Stimulated activated CD8-positive, alpha-beta memory T cell treated with anti-CD3 and anti-CD28 coated beads, Interleukin-12 subunit alpha, Interleukin-12 subunit beta, amount 100 ng/mL, for 1 hour (primary cell): ENCODE measurements at regions not wholly inside any gene's neighbourhood (a gene's known extent, or its start where the extent isn't known, plus 50 kb on each side); places are given as distances from the start of the nearest gene placed in this dataset.

Source experiments
- DNase-seq: peaks from one replicate; pipeline ENCODE4 v3.0.0-alpha.2; 2020; ENCODE audit warnings: low read depth

DNA sequence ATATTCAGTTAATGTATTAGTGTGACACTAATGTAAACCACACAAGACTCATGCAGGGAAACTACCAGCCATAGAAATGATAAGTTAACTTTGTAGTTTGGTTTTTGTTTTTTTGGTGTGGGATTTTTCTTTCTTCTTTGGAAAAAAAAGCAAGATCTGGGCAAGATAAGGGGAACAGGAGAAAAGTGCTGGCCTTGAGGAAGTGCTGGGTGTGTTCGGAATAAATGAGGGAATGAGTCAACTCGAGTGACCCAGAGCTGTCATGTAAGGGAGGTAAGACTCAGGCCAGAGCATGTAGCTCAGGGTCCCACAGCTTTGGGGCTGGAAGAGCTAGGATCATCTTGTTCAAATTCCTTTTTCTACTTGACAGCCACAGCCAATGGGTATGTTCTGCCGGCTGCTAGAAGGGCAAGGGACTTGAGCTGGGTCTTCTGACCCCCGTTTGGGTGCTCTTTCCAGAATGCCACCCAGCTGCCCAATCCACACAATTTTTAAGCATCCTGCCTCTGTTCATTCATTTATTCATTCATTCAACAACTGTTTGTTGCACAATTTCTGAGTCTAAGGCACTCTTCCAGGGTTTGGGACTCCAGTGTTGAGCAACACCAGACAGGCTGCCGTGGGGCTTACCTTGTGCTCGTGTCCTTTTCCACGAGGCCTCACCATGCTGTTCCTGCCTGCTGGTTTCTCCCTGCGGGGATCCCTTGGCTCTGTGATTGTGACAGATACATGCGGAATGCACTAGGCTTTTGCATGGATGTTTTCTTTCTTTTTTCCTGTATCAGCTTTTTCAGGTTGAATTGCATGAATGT, 54.5 kb downstream of the CLDN34 start:
- no peak for DNase-seq

DNA sequence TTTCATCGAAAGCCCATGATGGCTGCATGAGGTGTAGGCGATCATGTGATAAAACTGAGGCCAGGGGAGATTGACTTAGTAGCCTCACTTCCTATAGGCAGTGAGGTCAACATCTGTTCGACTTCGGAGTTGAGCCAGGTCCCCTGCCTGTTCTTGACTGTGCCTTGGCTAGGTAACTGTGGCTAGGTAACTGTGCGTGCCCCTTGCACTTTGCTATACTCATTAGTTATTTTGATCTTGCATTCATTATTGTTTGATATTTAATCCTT, 55.0 kb downstream of the CLDN34 start:
- no peak for DNase-seq

DNA sequence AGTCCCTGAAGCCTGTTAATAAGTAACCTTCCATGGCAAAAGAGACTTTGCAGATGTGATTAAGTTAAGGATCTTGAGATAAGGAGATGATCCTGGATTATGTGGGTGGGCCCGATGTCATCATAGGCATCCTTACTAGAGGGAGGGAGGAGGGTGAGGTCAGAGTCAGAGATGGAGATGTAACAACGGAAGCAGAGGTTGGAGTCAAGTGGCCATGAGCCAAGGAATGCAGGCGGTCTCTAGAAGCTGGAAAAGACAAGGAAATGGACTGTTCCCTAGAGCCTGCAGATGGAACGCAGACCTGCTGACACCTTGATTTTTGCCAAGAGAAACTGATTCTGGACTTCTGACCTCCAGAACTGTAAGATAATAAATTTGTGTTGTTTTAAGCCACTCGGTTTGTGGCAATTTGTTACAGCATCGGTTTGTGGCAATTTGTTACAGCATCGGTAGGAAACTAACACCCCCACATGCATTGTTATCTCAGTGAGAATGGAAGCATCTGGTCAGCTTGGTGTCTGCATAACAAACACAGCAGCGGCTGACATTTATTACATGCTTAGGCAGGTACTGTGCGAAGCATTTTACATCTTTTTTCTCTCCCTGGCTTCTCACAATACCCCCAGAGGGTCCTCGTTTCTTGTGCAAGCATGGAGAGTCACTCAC, 55.6 kb downstream of the CLDN34 start:
- no peak for DNase-seq

DNA sequence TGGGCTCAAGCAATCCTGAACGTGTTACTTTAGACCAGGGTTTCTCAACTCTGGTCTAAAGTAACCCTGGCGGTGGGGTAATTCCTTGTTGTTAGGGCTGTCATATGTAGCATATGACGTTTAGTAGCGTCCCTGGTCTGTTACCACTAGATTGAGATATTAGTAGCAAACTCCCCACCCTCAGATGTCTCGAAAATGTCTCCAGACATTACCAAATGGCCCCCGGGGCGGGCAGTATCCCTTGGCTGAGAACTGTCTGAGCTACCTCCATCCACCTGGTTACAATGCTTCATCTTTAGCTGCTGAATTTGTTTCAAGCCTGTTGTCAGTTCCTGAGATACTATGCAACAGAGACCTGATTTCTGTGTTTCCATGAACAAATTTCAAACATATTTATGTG, 56.7 kb downstream of the CLDN34 start:
- DNase-seq = no peak

DNA sequence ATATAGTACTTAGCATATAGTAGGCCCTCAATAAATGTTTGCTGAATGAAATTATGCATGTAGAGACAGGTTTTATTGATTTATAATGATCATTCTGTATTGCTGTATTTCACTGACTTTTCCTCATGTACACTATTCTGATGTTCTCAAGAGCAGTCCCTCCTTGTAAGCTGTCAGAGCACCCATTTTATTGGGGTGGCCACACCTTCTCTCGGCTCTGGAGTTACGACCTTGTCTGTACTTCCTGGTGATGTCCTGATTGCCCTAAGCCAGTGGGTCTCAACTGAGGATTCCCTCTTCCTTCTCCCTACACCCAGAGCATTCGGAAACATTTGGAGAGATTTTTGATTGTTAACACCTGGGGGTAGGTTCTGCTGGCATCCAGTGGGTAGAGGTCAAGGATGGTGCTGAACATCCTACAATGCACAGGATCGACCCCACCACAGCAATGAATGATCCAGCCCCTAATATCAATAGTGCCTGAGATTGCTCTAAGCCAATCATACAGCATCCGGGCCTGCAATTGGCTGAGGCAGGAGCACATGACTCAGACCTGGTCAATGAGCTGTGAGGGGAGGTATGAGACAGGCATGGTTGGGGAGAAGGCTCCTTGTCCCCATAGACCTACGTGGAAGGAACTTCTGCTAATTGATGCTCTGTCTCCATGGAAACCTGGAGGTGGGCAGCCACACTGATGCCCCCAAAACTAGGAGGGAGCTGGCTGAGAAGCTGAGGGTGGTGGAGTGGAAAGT, 58.8 kb downstream of the CLDN34 start:
- no peak for DNase-seq

DNA sequence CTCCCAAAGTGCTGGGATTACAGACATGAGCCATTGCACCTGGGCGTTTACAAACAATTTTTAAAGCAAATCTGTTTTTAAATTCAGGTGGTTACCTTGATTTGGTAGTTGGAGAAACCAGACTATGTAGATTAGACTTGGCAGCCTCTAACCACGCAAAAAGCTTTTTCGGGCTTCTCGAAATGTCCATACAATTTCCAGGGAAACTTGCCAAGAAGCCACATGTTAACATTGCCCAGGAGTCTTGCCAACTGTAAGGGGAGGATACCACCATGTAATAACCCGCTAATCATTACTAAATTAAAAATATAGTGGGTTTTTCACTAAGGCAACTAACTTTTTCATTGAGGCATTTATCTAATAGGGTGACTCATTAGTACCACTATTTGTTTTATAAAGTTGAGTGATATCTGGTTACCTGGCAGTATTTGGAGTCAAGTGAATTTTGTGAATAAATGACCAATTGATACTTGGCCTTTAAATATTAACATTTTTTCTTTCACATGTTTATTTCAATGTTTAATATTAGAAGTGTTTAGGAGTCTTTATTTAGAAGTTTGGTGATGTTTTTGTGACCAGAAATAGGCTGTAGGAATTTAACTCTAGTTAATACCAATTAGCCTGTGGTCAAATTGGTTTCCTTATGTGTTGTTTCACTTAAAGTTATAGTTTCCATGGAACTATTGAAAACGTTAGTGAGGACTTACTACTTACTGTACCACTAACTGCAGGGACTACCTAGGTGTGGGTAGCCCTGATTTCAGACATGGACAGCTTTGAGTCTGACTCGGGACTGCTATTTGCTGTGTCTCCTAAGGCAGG, 61.3 kb downstream of the CLDN34 start:
- no peak for DNase-seq

DNA sequence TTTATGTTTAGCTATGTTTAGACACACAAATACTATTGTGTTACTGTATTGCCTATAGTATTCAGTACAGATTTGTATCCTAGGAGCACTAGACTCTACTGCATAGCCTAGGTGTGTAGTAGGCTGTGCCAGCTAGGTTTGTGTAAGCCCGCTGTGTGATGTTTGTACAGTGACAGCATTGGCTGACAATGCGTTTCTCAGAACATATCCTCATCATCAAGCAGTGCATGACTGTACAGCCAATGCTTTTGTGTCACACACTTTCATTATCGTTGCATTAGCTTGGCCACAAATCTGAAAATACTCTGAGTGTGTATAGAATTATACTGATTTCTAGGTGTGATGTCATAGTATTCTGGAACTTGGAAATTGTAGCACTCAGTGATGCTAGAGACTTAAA, 63.4 kb downstream of the CLDN34 start:
- no peak for DNase-seq

DNA sequence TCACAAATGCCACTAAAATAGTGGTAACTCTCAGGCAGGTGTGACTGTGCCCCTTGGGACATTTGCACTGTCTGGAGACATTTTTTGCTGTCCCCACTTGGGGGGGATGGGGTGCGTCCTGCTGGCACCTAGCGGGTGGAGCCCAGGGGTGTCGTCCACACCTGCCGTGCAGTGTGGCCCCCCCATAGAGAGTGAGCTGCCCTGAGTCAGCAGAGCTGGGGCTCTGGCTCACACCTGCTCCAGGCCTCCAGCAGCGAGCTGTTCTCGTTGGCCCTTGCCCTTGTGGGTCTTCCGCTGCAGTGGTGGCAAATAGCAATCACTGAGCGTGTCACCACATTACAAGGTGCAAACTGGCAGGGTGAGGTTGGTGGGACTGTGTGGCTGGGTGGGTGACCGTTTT, 64.6 kb downstream of the CLDN34 start:
- no peak for DNase-seq

DNA sequence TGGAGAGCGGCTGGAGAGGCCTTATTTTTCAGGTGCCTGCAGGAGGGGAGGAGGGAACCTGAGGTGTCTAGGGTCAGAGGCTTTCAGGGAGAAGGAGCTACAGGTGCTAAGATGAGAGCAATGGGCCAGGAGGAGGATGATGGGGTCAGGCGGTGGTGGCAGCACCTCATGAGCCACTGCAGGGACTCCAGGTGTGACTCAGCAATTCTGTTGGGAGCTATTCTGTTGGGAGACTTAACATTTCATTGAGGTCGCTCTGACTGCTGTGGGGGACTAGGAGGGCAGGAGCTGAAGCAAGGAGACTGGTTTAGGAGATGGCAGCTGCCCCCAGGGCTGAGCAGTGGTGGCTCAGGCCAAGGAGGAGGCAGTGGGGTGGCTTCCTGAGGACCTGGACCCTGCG, 65.0 kb downstream of the CLDN34 start:
- DNase-seq = no peak

DNA sequence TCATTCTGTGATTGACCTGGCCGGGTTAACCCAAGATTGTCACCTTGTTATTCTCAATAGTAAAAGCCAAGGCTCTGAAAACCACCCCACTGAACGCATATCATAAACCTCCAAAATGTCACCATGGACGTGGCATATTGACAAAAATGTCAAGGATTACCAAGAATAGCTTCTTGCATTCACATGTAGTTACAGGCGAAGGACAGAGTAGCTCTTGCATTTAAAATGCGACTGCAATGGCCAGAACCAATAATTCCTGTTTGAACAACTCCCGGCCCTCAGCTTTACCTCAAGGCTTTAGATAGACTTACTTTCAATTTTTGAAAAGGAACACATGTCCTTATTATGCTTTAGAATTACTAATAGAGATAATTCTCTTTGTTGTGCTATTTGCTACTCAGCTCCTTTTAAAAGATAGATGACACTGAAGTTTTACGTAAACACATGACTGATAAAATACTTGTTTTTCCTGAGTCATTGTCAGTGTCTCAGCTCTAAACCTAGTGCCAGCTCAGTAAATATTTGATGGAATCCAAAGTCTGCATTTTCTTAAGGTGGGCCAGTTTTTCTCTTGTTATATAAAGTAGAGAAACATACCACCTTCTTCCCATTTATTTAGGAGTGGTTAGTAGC, 66.3 kb downstream of the CLDN34 start:
- DNase-seq = no peak

DNA sequence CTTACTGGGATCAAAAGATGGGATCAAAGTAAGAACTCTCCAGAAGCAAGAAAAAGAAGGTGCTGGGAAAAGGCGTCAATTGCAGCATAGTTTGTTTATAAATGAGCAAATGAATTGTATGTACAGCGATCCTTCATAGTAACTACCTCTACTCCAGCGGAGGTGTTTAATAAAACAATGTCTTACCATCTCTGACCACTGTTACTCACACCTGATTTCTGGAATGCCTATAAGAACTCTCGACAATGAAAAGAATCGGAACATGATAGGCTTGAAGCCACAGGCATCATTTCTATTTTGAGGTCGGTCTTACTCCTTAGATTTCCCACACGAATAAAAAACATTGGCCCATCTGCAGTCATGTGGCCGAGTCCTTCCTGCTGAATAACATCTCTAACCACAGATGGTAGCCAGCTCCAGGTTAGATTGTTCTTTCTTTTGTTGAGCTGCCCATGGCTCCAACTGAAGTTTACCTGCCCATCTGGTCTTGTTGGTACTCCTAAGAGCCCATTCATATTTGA, 67.6 kb downstream of the CLDN34 start:
- DNase-seq = no peak

DNA sequence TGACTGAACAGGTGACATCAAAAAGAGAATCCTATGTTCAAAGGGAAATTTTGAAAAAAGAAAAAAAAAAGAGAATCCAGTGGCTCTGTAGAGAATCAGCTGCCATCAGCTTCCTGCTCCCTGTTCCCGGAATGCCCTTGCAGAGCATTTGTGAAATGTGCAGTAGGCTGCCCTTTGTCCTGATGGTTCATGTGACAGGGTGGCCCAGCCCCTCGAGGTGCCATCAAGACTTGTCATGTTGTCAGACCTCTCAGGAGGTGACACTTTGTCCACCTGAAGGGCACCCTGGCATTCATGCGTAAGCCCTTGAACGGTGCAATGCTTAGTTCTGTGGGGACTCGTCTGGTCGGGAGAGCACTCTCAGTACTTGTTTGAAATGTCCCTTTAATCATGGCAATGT, 71.4 kb downstream of the CLDN34 start:
- DNase-seq = no peak

DNA sequence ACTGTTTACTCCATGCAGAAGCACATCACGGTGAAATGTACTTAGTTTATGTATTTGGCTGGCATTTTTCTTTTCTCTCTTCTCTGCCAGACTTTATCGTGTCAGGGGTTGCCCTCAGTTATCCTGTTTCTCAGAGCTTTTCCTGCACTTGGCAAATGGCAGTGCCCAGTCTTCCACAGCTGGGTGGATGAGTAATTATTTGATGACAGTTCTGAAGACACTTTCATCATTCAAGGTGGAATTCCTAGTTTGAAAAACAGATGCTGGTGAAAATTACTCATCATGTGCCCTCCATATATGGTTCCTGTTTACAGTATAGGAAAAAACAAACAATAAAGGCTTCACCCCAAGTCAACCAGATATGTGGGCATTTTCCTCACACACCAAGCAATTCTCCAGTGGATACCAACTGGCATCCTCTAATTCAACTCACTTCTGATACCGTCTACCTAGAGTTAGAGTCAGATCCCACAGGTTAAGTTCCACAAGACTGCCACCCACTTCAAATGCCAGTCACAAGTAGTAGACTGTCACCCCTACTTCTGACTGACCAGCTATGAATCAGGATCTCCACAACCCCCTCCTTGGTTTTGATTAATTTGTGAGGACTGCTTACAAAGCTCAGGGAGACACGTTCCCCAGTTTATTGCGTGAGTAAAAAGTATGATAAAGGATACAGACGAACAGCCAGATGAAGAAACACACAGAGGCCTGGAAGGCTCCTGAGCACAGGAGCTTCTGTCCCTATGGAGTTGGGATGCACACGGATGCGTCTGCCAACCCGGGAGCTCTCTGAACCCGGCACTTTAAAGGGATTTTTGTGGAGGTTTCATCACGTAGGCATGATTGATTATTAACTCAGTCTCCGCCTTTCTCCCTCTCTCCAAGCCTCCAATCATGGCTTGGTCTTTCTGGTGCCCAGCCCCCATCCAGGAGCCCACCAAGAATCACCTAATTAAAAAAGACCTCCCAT, 72.9 kb downstream of the CLDN34 start:
- DNase-seq = no peak

DNA sequence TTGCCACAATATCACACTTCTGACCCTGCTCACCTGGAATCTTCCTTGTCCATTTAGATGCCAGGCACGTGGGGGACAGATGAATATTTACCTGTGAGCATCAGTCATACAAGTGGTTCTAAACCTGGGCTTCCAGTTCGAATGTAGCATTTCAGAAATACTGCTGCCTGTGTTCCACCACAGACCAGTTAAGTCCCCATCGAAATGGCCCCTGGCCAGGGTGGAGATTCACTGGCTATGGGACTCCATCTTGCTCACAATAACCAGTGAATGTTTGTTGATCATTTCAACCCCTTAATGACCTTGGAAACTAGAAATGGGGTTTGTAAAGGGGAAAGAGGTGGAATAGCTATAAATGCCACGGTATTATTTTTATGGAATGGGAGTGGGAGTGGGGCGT, 73.8 kb downstream of the CLDN34 start:
- no peak for DNase-seq

DNA sequence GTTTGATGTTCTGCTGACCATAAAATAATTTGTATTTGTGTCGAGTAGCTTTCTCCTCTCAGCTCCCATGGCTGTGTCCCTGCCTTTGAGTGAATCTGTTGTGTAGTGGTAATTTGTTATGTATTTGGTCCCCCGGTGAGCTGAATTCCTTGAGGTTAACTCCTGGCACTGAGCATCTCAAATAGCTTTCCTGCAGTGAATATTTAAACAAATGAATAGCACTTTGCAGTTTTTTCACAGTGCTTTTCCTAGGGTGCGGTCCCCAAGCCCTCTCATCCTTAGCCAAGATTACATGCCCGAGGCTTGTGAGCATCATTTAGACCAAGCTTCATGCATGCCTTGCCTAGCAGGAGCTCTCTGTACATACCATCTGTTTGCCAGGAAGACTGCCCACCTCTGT, 74.2 kb downstream of the CLDN34 start:
- no peak for DNase-seq

DNA sequence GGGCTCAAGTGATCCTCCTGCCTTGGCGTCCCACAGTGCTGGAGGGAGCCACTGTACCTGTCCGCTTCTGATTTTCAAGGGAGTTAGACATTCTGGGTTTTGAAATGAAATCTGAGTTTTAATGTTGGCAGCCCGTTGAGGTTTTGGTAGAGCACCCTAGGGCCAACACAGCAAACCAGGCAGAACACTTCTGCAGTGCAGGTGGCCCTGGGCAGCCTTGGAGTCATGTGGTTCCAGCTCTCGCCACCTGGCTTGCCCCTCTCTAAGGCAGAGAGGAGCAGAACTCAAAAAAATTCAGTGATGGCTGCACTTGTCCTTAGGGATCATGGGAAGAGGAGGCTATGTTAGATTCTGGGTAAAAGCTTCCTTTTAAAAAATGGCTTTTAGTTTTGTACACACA, 74.9 kb downstream of the CLDN34 start:
- DNase-seq = no peak

DNA sequence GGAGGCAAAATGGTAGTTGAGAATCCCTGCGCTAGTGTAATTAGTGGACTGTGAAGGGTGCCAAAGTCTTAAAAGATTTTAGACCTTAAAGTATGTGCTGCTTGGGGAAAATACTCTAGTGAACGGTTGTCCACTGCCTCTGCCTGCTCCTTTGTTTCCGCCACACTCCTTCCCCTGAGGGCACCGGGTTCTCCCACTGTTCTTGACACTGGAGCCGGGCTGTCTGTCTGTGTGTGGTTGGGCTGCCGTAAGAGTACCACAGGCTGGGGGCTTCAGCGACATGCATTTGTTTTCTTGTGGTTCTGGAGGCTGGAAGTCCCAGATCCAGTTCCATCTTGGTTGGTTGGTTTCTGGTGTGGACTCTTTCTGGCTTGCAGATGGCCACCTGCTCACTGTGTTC, 76.2 kb downstream of the CLDN34 start:
- DNase-seq = no peak

DNA sequence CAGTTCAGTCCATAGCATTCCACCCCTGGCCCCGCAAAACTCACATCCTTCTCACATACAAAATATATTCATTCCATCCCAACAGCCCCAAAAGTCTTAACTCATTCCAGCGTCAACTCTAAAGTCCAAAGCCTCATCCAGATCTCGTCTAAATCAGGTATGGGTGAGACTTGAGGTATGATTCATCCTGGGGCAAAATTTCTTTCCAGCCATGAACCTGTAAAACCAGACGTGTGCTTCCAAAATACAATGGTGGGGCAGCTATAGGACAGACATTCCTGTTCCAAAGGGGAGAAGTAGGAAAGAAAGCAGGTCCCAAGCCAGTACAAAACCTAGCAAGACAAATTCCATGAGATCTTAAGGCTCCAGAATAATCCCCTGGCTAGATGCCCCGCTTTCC, 76.9 kb downstream of the CLDN34 start:
- DNase-seq = no peak

DNA sequence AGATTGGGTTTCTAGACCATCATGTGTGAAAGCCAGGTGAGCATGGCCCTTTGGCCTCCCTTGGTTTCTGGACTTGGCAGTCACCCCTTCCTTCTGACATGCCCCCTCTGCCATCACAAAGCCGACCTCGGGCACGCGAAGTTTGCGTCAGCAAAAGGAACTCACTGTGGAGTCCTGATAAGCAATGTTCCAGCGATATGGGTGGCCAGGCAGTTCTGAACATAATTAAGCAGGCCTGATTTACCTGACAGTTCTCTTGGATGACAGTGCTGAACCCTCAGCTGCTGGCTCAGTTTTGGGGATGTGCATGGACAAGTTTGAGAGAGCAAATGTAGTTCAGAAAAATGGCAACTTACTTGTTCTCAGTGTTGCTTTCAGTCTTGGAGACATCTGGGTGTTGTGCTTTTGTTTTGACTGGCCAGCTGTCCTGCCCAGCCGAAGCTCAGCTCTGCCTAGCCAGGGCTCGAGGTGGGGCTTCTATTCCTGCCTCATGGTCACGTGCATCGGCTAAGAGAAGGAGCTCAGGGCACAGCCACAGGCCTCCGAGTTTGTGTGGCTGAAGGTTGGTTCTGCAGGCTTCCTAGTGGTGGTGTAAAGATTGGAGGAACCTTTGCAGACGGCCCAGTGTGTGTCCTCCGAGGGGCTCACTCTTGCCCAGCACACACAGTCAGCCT, 78.3 kb downstream of the CLDN34 start:
- DNase-seq = no peak

DNA sequence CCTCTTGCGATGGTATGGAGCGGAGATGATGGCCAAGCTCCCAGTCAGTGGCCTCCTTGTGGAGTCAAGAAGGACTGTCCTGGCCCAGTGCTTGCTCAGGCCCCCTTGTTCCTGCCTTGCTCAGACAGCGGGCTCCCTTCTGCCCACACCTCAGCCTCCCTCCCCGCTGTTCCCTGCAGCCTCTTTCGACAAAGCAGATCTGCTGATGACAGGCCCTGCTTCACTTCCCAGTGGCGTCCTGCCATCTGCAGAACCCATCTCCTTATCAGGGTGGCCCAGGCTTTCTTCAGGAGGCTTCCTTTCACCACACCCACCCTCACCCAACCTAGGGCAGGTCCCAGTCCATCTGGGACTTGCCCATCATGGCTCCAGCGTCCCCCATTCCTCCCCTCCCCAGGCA, 80.0 kb downstream of the CLDN34 start:
- DNase-seq = no peak
